ENCODE measurements at regions not wholly inside any gene's neighbourhood (a gene's known extent, or its start where the extent isn't known, plus 50 kb on each side); places are given as distances from the start of the nearest gene placed in this dataset.

- Histone ChIP-seq H3K27ac (replicated peaks) (peak overlapping the region; percentile 36), H3K9me3 (replicated peaks) (no peaks in the 10 kb centered on the region), H3K36me3 (no peaks in the 10 kb centered on the region), H3K4me3 (no peak overlapping the region), H3K4me1 (peaks cover 9% of the 10 kb centered on the region), H3K27me3 (ENCODE audit: low read depth) (no peaks in the 10 kb centered on the region)
- intact Hi-C loops (cut with micrococcal nuclease) = no loop called here
- no peak for DNase-seq
- no peak for TF ChIP-seq CTCF (IDR thresholded peaks at IDR 0.05; ENCODE audit: borderline replicate concordance)
These were observed 120.0 kb downstream of the CD164 start for GRCh38 chr6:109262261-109262660.

DNA sequence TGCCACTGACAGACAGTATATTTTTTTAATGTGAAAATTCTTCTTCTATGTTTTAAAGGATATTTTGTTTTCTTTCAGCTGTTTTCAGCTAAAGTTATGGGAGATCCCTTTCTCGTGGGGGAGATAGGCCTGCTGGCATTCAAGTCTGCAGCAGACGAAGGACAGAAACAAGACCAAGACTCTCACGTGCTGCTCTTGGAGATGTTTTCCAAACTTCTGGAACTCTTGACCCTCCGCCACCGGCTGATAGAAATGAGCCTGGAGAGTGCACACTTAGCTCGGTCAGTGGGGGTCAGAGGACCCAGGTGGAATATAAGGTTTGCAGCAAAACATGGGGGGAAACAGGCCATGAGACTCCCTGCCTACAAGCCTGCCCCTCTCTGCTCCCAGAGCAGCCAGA lies 120.5 kb downstream of the CD164 start:
- intact Hi-C loops (cut with micrococcal nuclease) = no loop called here
- DNase-seq = no peak
- no peaks in the 10 kb centered on the region for H3K9me3 ChIP-seq (replicated peaks)
- no peak for TF ChIP-seq CTCF (IDR thresholded peaks at IDR 0.05; ENCODE audit: borderline replicate concordance)
- H3K27me3 ChIP-seq (ENCODE audit: low read depth) = no peaks in the 10 kb centered on the region
- H3K36me3 ChIP-seq = no peaks in the 10 kb centered on the region
- peak overlapping the region; percentile 36 for H3K27ac ChIP-seq (replicated peaks)
- H3K4me3 ChIP-seq = no peak overlapping the region
- H3K4me1 ChIP-seq = peaks cover 9% of the 10 kb centered on the region

- no peaks in the 10 kb centered on the region for H3K9me3 ChIP-seq (replicated peaks)
- no peaks in the 10 kb centered on the region for H3K27me3 ChIP-seq (ENCODE audit: low read depth)
- no peaks in the 10 kb centered on the region for H3K36me3 ChIP-seq
- no peak for DNase-seq
- H3K4me1 ChIP-seq = peaks cover 9% of the 10 kb centered on the region
- H3K4me3 ChIP-seq = no peak overlapping the region
- intact Hi-C loops (cut with micrococcal nuclease) = no loop called here
- no peak overlapping the region for H3K27ac ChIP-seq (replicated peaks)
- no peak for TF ChIP-seq CTCF (IDR thresholded peaks at IDR 0.05; ENCODE audit: borderline replicate concordance)
These were observed 121.6 kb downstream of the CD164 start for GRCh38 chr6:109260701-109261100.

DNA sequence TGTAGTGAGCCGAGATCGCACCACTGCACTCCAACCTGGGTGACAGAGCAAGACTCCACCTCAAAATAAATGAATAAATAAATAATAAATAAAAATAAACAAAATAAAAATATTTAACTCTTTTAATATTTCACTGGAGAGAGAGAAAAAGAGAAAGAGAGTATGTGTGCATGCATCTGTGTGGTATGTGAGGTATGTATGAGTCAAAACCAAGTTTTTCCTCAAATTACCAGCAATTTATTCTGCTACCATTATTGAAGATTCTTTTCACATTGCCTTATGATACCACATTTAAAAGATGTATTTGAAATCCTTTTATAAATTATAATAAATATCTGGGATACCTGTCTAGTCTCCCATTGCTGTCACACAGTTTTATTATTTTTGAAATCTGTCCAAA lies 122.1 kb downstream of the CD164 start:
- intact Hi-C loops (cut with micrococcal nuclease) = no loop called here
- H3K27ac ChIP-seq (replicated peaks) = no peak overlapping the region
- no peak overlapping the region for H3K4me3 ChIP-seq
- no peak for TF ChIP-seq CTCF (IDR thresholded peaks at IDR 0.05; ENCODE audit: borderline replicate concordance)
- no peaks in the 10 kb centered on the region for H3K9me3 ChIP-seq (replicated peaks)
- H3K36me3 ChIP-seq = no peaks in the 10 kb centered on the region
- no peak for DNase-seq
- H3K4me1 ChIP-seq = peaks cover 9% of the 10 kb centered on the region
- H3K27me3 ChIP-seq (ENCODE audit: low read depth) = no peaks in the 10 kb centered on the region

- H3K36me3 ChIP-seq = no peaks in the 10 kb centered on the region
- TF ChIP-seq CTCF (IDR thresholded peaks at IDR 0.05; ENCODE audit: borderline replicate concordance) = no peak
- H3K27me3 ChIP-seq (ENCODE audit: low read depth) = no peaks in the 10 kb centered on the region
- intact Hi-C loops (cut with micrococcal nuclease) = no loop called here
- DNase-seq = no peak
- H3K4me1 ChIP-seq = peaks cover 9% of the 10 kb centered on the region
- no peak overlapping the region for H3K4me3 ChIP-seq
- no peaks in the 10 kb centered on the region for H3K9me3 ChIP-seq (replicated peaks)
- no peak overlapping the region for H3K27ac ChIP-seq (replicated peaks)
These were observed 124.1 kb downstream of the CD164 start for GRCh38 chr6:109258129-109258528.

- peaks cover 9% of the 10 kb centered on the region for H3K4me1 ChIP-seq
- H3K27ac ChIP-seq (replicated peaks) = no peak overlapping the region
- intact Hi-C loops (cut with micrococcal nuclease) = no loop called here
- DNase-seq = no peak
- no peaks in the 10 kb centered on the region for H3K36me3 ChIP-seq
- H3K4me3 ChIP-seq = no peak overlapping the region
- TF ChIP-seq CTCF (IDR thresholded peaks at IDR 0.05; ENCODE audit: borderline replicate concordance) = no peak
- H3K9me3 ChIP-seq (replicated peaks) = no peaks in the 10 kb centered on the region
- H3K27me3 ChIP-seq (ENCODE audit: low read depth) = no peaks in the 10 kb centered on the region
These were observed 124.8 kb downstream of the CD164 start for GRCh38 chr6:109257494-109257893.

All from left ventricle myocardium inferior (tissue), 1 donor.